GM23338 (cell line): ENCODE measurements at regions not wholly inside any gene's neighbourhood (a gene's known extent, or its start where the extent isn't known, plus 50 kb on each side); places are given as distances from the start of the nearest gene placed in this dataset.

Source experiments
- ATAC-seq: fragments of 200-7000 bp; cut with Tn5 transposase; 3 replicates; pipeline ENCODE4 v1.9.1; 2020
- DNase-seq: peaks from one replicate; pipeline ENCODE4 v3.0.0-alpha.2; 2015; ENCODE audit warnings: low spot score
- H2AFZ ChIP-seq: fragments of 200-600 bp; sonication (generic); 2 replicates; pipeline ENCODE4 v1.8.0; 2016; ENCODE audit warnings: antibody characterized with exemption, mild to moderate bottlenecking, moderate library complexity
- H3F3A ChIP-seq: fragments of 200-600 bp; sonication (generic); replicated peaks from 2 replicates; pipeline ENCODE4 v1.8.0; 2017; ENCODE audit warnings: antibody characterized with exemption, mixed run types, low read depth
- H3K27ac ChIP-seq: fragments of 200-600 bp; sonication (generic); 2 replicates; pipeline ENCODE4 v1.6.1; 2016; ENCODE audit warnings: low read depth
- H3K27me3 ChIP-seq: fragments of 200-600 bp; sonication (generic); 2 replicates; pipeline ENCODE4 v1.8.0; 2016; ENCODE audit warnings: mild to moderate bottlenecking, mixed run types, moderate library complexity; ENCODE audit not compliant: insufficient read depth
- H3K36me3 ChIP-seq: fragments of 200-600 bp; sonication (generic); 2 replicates; pipeline ENCODE4 v1.8.0; 2016; ENCODE audit warnings: mild to moderate bottlenecking; ENCODE audit not compliant: insufficient read depth
- H3K4me1 ChIP-seq: fragments of 200-600 bp; sonication (generic); 2 replicates; pipeline ENCODE4 v1.8.0; 2016; ENCODE audit warnings: mild to moderate bottlenecking, moderate library complexity; ENCODE audit not compliant: insufficient read depth
- H3K4me2 ChIP-seq: fragments of 200-600 bp; sonication (generic); 2 replicates; pipeline ENCODE4 v1.7.1; 2017; ENCODE audit warnings: mixed run types
- H3K4me3 ChIP-seq: fragments of 200-600 bp; sonication (generic); 2 replicates; pipeline ENCODE4 v1.6.1; 2016; ENCODE audit warnings: mixed run types
- H3K79me2 ChIP-seq: fragments of 200-600 bp; sonication (generic); replicated peaks from 2 replicates; pipeline ENCODE4 v1.8.0; 2017; ENCODE audit warnings: mild to moderate bottlenecking; ENCODE audit not compliant: insufficient read depth
- H3K9me2 ChIP-seq: fragments of 200-600 bp; sonication (generic); 2 replicates; pipeline ENCODE4 v1.8.0; 2017; ENCODE audit not compliant: insufficient read depth
- H4K20me1 ChIP-seq: fragments of 200-600 bp; sonication (generic); replicated peaks from 2 replicates; pipeline ENCODE4 v1.8.0; 2017; ENCODE audit warnings: mild to moderate bottlenecking; ENCODE audit not compliant: insufficient read depth
- H3K27ac Mint-ChIP-seq: 2 replicates; pipeline ENCODE4 v1.8.0; 2020; ENCODE audit warnings: inconsistent platforms, mild to moderate bottlenecking, moderate library complexity, mixed read lengths
- H3K27me3 Mint-ChIP-seq: 3 replicates; pipeline ENCODE4 v1.8.0; 2022; ENCODE audit warnings: low read depth, mild to moderate bottlenecking, moderate library complexity, mixed read lengths, inconsistent platforms; ENCODE audit not compliant: insufficient read depth, poor library complexity
- H3K36me3 Mint-ChIP-seq: 3 replicates; pipeline ENCODE4 v1.8.0; 2021; ENCODE audit warnings: low read depth, mild to moderate bottlenecking, inconsistent platforms, moderate library complexity, mixed read lengths
- H3K4me1 Mint-ChIP-seq: 3 replicates; pipeline ENCODE4 v1.8.0; 2020; ENCODE audit warnings: mild to moderate bottlenecking, inconsistent platforms, mixed read lengths
- H3K4me3 Mint-ChIP-seq: 3 replicates; pipeline ENCODE4 v1.8.0; 2021; ENCODE audit warnings: moderate library complexity, mild to moderate bottlenecking, inconsistent platforms, mixed read lengths
- H3K9me3 Mint-ChIP-seq: 3 replicates; pipeline ENCODE4 v1.8.0; 2020; ENCODE audit warnings: moderate library complexity, mild to moderate bottlenecking, inconsistent platforms, mixed read lengths
- CTCF ChIP-seq, 2 experiments: fragments of 200-600 bp in 1 of 2; sonication (generic) in 1 of 2; conservative IDR thresholded peaks; 2 replicates each; pipeline versions ENCODE4 v1.5.1 to v1.6.1; 2016 to 2017; ENCODE audit warnings: antibody characterized with exemption in 2 of 2, low read depth in 2 of 2, mild to moderate bottlenecking in 2 of 2, moderate library complexity in 1 of 2
- ETS1 ChIP-seq: IDR thresholded peaks from 2 replicates; pipeline ENCODE4 v1.6.1; 2016; ENCODE audit warnings: antibody characterized with exemption
- EZH2 ChIP-seq: fragments of 200-600 bp; sonication (generic); IDR thresholded peaks from one replicate; pipeline ENCODE4 v1.8.0; 2017; ENCODE audit warnings: antibody characterized with exemption, mild to moderate bottlenecking, low read depth; ENCODE audit not compliant: unreplicated experiment
- EZH2phosphoT487 ChIP-seq: fragments of 200-600 bp; sonication (generic); IDR thresholded peaks from one replicate; pipeline ENCODE4 v1.8.1; 2018; ENCODE audit warnings: antibody characterized with exemption; ENCODE audit not compliant: unreplicated experiment
- JUNB ChIP-seq: IDR thresholded peaks from one replicate; pipeline ENCODE4 v1.6.1; 2016; ENCODE audit warnings: antibody characterized with exemption; ENCODE audit not compliant: unreplicated experiment
- POLR2AphosphoS5 ChIP-seq: IDR thresholded peaks from 2 replicates; pipeline ENCODE4 v1.6.1; 2016; ENCODE audit warnings: antibody characterized with exemption, low read depth
- REST ChIP-seq: IDR thresholded peaks from one replicate; pipeline ENCODE4 v1.6.1; 2018; ENCODE audit warnings: antibody characterized with exemption; ENCODE audit not compliant: unreplicated experiment
- STAT1 ChIP-seq: IDR thresholded peaks from one replicate; pipeline ENCODE4 v1.6.1; 2016; ENCODE audit warnings: antibody characterized with exemption; ENCODE audit not compliant: unreplicated experiment
- ZNF114 ChIP-seq: fragments of 250-450 bp; sonication (Bioruptor Pico); IDR thresholded peaks from 2 replicates; pipeline ENCODE4 v1.5.0; 2020; ENCODE audit warnings: mild to moderate bottlenecking, moderate library complexity
- ZNF331 ChIP-seq: fragments of 250-450 bp; sonication (Bioruptor Pico); IDR thresholded peaks from 2 replicates; pipeline ENCODE4 v1.5.0; 2020; ENCODE audit warnings: low read depth, mild to moderate bottlenecking, moderate library complexity
- ZNF462 ChIP-seq: fragments of 250-450 bp; sonication (Bioruptor Pico); IDR thresholded peaks from 2 replicates; pipeline ENCODE4 v1.5.0; 2020; ENCODE audit warnings: mild to moderate bottlenecking, moderate library complexity

- H2AFZ ChIP-seq: no peak overlapping the region
- TF ChIP-seq ETS1 (no peak), CTCF (conservative IDR thresholded peaks at IDR 0.05; ENCODE audit: low read depth in 2 of 2) (no peak), JUNB (no peak), STAT1 (no peak), EZH2 (no peak), ZNF331 (no peak), POLR2AphosphoS5 (no peak), EZH2phosphoT487 (no peak), ZNF114 (no peak), ZNF462 (CRISPR knock-in tag) (no peak), REST (no peak)
- no peaks in the 10 kb centered on the region for H4K20me1 ChIP-seq
- Mint-ChIP-seq H3K9me3 (no peaks in the 10 kb centered on the region; the same call in none of the 3 replicates), H3K27ac (no peak overlapping the region), H3K4me1 (peaks cover 24% of the 10 kb centered on the region), H3K4me3 (no peak overlapping the region), H3K36me3 (no peaks in the 10 kb centered on the region; the same call in 2 of the 3 replicates), H3K27me3 (peaks cover 1% of the 10 kb centered on the region)
- no peaks in the 10 kb centered on the region for H3F3A ChIP-seq
- H3K36me3 ChIP-seq: no peaks in the 10 kb centered on the region
- no peaks in the 10 kb centered on the region for H3K79me2 ChIP-seq
- H3K27me3 ChIP-seq: no peaks in the 10 kb centered on the region
- no peak overlapping the region for H3K4me3 ChIP-seq
- H3K4me1 ChIP-seq: peaks cover 10% of the 10 kb centered on the region; the same call in 1 of the 2 replicates
- DNase-seq: no peak
- no peak overlapping the region for H3K4me2 ChIP-seq
- H3K9me2 ChIP-seq: no peaks in the 10 kb centered on the region
- H3K27ac ChIP-seq: no peak overlapping the region
- no peak for ATAC-seq
These were observed 526.7 kb upstream of the TBX3 start for GRCh38 chr12:115210533-115211252.
